ENCODE measurements at regions not wholly inside any gene's neighbourhood (a gene's known extent, or its start where the extent isn't known, plus 50 kb on each side); places are given as distances from the start of the nearest gene placed in this dataset.

GRCh38 chr7:111630862-111631261 is 68.6 kb upstream of the IMMP2L start:
- DNase-seq (ENCODE audit: low read depth), result no peak
- H3K4me3 ChIP-seq (ENCODE audit: low read depth, low read length), result no peak overlapping the region
- TF ChIP-seq CTCF (IDR thresholded peaks at IDR 0.05; ENCODE audit: insufficient read depth, low read length), result no peak

GRCh38 chr7:111622084-111622483 is 59.8 kb upstream of the IMMP2L start:
- DNase-seq (ENCODE audit: low read depth), result no peak
- no peak overlapping the region for H3K4me3 ChIP-seq (ENCODE audit: low read depth, low read length)
- no peak for TF ChIP-seq CTCF (IDR thresholded peaks at IDR 0.05; ENCODE audit: insufficient read depth, low read length)
